Ammon's horn (tissue), 1 donor: ENCODE measurements at regions not wholly inside any gene's neighbourhood (a gene's known extent, or its start where the extent isn't known, plus 50 kb on each side); places are given as distances from the start of the nearest gene placed in this dataset.
"Not testable (repeated sequence)": the region's sequence is repeated elsewhere in the genome, so short reads cannot be mapped to it uniquely, and the experiment has no call there.

Source experiments
- DNase-seq: peaks from one replicate; pipeline ENCODE4 v3.0.0-alpha.2; 2016; ENCODE audit warnings: low spot score

DNA sequence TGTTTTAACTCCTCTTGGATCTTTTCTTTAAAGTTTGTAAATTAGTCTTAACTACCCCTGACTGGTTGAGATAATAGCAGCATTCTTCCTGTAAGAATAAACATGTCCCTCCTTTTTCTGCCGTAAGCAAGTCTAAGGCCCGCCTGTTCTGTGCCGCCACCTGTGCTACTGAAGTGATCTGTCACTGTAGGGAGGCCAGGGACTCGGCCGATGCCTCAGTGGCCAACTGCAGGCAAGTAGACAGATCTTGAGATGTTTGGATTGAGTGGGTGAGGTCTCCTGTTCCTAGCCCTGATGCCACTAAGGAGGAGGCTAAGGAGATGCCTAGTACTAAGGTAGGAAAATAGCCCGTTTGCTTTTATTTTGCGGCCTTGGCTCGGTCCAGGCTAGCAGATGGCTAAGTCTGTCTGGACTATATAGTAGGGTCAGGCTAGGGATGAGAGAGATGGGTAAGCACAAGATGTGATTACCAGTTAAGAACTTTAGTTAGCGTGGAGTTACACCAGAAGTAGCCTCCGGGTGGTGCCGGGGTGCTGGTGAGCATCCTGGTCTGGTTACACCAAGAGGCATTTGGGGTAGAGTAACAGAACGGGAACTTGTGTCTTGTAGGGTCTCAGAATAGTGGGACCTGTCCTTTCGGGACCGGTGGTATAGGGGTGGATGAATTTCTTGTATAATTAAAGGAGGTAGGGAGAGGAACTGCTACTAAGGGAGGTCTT is 584.2 kb downstream of the SUCLG1 start:
- no peak for DNase-seq

DNA sequence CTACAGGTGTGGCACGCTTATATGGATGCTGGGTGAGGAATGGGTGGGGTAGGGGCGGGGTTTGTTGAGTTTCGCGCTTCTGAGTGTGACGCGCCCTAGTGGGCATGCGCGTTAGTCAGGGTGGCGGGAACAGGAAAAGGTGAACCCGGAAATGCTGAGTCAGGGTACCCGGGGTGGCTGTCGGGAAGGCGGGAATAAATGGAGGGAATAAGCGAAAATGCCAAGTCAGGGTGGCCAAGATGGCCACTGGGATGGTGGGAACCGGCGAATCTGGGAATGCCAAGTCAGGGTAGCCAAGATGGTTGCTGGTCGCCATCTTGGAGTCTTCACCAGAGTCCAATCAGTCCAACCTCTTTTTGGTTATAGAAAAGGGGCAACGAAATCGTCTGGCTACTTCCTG is 585.0 kb downstream of the SUCLG1 start:
- DNase-seq, result no peak

DNA sequence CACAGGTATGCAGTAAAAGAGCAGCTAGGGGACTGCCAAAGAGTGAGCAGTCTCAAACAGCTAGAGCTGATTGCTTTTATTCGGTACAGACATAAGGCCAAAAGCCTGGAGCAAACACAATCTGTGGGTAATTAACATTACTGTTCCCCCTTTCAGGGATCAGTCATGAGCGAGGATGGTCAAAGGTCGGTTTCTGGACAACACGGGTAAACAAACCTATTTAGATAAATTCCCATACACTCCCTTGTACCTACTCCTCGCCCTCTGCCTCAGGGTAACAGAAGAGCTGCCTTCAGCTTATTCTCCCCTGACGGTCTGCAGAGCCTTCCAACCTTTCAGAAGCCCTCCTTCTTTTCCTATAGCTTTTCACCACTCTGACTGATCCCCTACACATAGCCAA is 586.0 kb downstream of the SUCLG1 start:
- no peak for DNase-seq

- no peak for DNase-seq
Observed at GRCh38 chr2:83866211-83866610, 592.9 kb downstream of the SUCLG1 start.

DNA sequence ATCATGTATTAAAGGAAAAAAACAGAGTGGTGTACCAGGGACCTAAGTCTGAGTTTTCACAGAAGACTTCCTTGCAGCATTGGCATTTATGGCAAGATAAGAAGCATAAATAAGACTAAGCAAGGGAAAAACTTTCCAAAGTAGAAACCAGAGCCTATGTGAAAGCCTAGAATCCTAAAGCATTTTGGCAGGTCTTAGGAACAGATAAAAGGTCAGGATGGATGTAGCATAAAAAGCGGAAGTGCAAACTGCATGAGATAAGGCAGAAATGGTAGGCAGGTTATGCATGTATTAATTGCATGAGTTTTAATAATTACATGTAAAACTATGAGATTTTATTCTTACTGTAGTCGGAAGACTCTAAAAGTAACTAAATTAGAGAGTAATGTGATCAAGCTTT is 596.5 kb downstream of the SUCLG1 start:
- no peak for DNase-seq

DNA sequence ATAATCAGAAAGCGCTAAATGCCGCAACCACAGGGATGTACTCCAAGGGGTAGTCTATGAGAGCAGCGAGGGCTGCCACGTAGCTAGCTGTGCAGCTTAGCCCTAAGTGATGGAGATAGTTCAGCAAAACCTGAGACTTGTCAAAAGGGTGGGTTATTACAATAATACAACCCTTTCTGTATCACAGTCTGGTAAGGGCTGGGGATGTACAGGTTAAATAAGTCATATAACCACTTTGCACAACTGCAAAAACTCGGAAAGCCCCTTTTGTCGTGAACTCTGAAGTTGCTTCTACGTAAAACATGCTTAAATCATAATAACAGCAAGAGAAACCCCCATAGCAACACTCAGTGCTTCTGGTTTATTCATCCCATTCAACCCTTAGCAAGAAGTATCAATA is 598.8 kb downstream of the SUCLG1 start:
- no peak for DNase-seq

- DNase-seq, result no peak
Observed at GRCh38 chr2:83859553-83859952, 599.5 kb downstream of the SUCLG1 start.

GRCh38 chr2:83851066-83851465 is 608.0 kb downstream of the SUCLG1 start:
- DNase-seq, result no peak

DNA sequence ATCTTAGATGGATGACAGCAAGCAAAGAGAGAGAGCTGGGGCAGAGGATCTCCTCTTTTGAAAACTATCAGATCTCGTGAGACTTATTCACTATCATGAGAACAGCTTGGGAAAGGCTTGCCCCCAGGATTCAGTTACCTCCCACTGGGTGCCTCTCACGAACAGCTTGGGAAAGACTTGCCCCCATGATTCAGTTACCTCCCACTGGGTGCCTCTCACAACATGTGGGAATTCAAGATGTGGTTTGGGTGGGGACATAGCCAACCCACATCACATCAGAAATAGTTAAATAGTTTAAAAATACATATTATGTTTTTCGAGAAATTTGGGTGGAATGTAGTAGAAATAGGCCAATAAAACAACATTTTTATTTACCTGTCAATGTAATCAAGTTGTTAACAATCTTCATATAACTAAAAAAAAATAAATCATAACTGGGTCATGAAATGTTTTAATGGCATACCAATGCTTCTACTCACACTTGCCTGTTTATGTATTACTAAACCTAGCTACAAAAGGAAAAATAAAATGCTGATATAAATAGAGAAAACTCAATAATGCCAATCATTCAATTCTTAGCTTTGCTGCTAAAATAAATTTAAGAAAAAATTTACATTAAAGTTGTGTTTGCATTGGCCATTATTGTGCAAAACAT is 608.9 kb downstream of the SUCLG1 start:
- DNase-seq, result no peak

DNA sequence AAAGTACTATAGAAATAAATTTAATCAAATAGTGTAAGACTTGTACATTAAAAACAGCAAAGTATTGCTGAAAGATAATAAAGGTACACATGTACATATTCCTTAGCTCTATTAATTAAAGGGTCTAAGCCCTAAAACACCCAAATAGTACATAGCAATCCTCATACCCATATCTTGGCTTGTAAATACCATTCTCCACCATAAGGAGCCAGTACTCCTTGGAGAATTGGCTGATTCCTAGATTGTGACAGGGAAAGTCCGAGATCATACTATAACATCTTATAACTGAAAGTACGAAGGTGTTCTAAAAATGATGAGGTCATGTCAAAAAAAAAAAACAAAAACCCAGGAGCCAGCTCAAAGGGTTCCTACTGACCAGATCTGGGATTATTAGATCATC is 614.6 kb downstream of the SUCLG1 start:
- no peak for DNase-seq

GRCh38 chr2:83842421-83842820 is 616.7 kb downstream of the SUCLG1 start:
- no peak for DNase-seq

DNA sequence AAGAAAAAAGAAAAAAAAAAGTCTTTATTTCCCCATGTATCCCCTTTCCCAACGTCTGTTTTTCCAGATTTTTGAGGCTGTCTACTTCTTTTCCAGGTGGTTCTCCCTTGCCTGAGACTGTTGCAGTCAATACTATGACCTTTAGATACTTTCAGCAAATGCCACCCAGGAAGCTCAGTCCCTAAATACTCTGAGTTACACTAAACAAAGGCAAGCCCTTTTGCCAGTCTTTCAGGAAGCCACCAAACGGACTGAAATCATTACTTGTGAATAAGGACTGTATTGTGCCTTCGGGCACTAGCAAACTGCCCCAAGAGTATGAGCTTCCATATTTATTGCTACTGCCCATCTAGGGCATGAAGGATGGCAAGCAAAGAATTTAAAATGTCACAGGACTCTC is 621.3 kb downstream of the SUCLG1 start:
- DNase-seq, result no peak

DNA sequence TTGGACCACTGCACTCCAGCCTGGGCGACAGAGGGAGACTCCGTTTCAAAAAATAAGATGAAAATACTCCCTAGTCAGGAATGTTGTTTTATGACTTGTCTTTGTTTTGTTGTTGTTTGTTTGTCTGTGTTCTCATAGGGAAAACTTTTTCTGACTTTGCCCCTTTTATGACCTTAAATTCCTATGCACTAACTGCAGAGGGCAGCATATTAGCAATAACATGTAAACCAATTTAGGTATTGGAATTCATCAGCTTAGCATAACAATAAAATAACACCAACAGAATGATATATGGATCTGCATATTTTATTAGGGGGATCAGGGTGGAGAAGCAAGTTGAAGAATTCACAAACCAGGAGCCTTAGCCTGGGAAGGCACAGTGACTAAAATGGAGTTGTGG is 631.5 kb downstream of the SUCLG1 start:
- DNase-seq, result no peak

DNA sequence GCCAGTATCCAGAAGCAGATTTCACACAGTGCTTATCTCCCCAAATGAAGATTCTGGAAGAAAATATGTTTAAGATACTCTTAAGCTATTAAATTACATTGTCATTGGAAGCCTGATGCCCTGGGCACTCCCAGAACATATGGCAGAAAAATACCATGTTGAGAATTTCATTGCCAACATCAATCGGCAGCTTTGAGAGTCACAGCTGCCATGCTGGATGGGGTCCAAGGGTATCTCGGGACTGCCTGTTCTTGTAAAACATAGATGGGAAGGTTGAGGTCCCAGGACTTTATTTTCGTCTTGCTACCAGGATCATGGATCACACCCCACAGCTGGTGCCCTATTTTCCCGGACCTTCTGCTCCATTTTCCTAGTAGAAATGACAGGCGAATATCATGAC is 632.5 kb downstream of the SUCLG1 start:
- no peak for DNase-seq

GRCh38 chr2:83823229-83823628 is 635.9 kb downstream of the SUCLG1 start:
- peak; percentile 2 for DNase-seq

- no peak for DNase-seq
Observed at GRCh38 chr2:83817511-83817910, 641.6 kb downstream of the SUCLG1 start.

- no peak for DNase-seq
Observed at GRCh38 chr2:83808878-83809277, 650.2 kb downstream of the SUCLG1 start.

DNA sequence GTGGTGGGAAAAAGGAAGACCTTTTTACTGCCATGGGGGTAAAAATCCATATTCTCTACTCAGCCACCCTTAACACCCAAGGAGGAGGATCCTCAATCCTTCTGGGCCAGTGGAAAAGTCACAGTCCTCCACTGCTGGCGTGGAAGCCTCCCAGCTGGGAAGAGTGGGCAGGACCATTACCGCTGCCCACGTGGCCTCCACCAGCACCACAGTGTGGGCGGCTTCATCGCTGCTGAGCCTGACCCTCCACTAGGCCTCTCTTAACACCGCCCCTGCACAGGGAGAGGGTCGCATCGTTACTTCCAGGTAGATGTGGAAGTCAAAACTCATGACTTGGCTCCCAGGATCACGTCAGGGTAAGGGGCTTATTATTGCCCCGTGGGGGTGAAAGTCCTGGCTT is 656.5 kb downstream of the SUCLG1 start:
- DNase-seq, result no peak

DNA sequence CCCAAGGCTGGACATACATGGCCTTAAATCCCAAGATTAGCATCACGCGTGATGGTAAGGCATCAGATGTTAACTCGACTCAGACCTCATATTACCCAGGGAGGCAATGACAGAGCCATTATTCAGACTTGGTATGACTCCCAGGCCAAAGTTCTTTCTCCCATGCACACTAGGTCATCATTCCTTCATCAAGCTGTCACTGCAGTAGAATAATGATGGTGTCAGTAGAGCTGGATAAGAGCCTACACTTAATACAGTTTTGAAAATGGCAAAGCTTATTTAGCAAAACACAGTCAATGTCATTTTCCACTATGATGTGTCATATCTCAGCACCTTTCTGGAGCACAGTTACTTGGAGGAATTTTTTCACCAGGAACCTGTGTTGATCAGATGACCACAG is 663.3 kb downstream of the SUCLG1 start:
- DNase-seq, result no peak

DNA sequence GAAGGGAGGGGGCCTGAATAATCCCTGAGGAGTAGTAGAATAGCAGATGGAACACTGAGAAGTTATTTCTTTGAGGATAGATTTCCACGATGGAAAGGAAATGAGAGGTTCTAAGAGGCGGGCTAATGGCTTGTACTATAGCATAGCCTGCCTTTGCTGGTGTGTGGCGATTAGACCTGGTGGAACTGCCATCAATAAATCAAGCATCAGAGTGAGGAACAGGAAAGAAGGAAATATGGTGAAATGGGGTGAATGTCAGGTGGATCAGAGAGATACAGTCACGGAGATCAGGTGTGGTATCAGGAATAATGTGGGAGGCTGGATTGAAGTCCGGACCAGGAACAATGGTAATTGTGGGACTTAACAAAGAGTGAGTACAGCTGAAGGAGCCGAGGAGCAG is 668.6 kb downstream of the SUCLG1 start:
- DNase-seq, result not testable (repeated sequence)

DNA sequence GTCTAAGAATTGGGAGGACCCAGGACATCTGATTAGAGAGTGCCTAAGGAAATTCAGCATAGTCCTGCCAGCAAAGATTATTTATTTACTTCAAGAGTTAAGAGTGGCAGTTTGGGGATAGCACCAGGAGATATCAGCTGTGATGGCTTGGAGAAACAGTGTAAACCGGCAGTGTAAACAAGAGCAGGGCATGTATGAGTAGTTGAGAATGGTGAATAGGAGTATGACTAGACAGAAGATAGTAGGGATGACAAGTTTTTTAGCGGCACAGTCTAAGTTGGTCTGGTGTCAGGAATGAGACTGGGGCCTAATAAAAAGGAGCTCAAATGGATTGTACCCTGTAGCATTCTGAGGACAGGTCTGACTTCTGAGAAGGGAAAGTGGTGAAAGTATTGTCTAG is 669.4 kb downstream of the SUCLG1 start:
- DNase-seq, result not testable (repeated sequence)

- not testable (repeated sequence) for DNase-seq
Observed at GRCh38 chr2:83788938-83789566, 670.0 kb downstream of the SUCLG1 start.

DNA sequence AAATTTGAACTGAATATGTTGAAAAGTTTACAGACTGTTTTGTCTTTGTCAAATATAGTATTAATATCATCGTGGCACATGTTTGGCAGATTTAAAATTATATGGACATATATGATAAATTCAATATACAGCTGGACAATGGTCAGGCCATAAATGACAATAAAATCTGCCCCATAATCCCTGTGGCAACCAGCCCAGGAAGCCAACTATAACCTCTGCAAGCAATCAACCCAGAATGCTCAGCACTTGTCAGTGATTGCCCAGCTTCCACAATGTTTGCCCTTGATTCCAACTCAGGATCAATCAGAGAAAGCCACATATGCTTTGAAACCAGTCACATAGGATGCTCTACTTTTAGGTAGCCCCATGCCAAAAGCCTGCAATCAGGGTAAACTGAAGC is 671.9 kb downstream of the SUCLG1 start:
- no peak for DNase-seq

- no peak for DNase-seq
Observed at GRCh38 chr2:83786140-83786539, 672.9 kb downstream of the SUCLG1 start.
